Loucy (cell line): ENCODE measurements at regions not wholly inside any gene's neighbourhood (a gene's known extent, or its start where the extent isn't known, plus 50 kb on each side); places are given as distances from the start of the nearest gene placed in this dataset.

Source experiments
- H2AFZ ChIP-seq: fragments of 200-600 bp; sonication (generic); 2 replicates; pipeline ENCODE4 v1.6.0; 2016; ENCODE audit warnings: antibody characterized with exemption, mild to moderate bottlenecking, low read length, moderate library complexity
- H3F3A ChIP-seq: fragments of 200-600 bp; 2 replicates; pipeline ENCODE4 v1.6.0; 2016; ENCODE audit warnings: antibody characterized with exemption, low read depth, mild to moderate bottlenecking
- H3K27me3 ChIP-seq: fragments of 200-600 bp; sonication (generic); 2 replicates; pipeline ENCODE4 v1.6.1; 2014; ENCODE audit warnings: low read length, mild to moderate bottlenecking; ENCODE audit not compliant: insufficient read depth, poor library complexity, severe bottlenecking
- H3K36me3 ChIP-seq: fragments of 200-600 bp; sonication (generic); 2 replicates; pipeline ENCODE4 v1.6.1; 2016; ENCODE audit warnings: low read length; ENCODE audit not compliant: insufficient read depth
- H3K4me1 ChIP-seq: fragments of 200-600 bp; sonication (generic); 2 replicates; pipeline ENCODE4 v1.5.1; 2014; ENCODE audit warnings: low read length, mild to moderate bottlenecking; ENCODE audit not compliant: insufficient read depth, poor library complexity, severe bottlenecking
- H3K4me2 ChIP-seq: fragments of 200-600 bp; sonication (generic); 2 replicates; pipeline ENCODE4 v1.6.0; 2014; ENCODE audit warnings: antibody characterized with exemption, low read length, low read depth, mild to moderate bottlenecking; ENCODE audit not compliant: poor library complexity, severe bottlenecking
- H3K4me3 ChIP-seq: fragments of 200-600 bp; sonication (generic); 2 replicates; pipeline ENCODE4 v1.5.1; 2014; ENCODE audit warnings: low read length, mild to moderate bottlenecking, mixed read lengths; ENCODE audit not compliant: poor library complexity, severe bottlenecking
- H3K79me2 ChIP-seq: fragments of 200-600 bp; sonication (generic); 2 replicates; pipeline ENCODE4 v1.6.1; 2014; ENCODE audit warnings: low read length; ENCODE audit not compliant: insufficient read depth
- H3K9ac ChIP-seq: fragments of 200-600 bp; sonication (generic); 2 replicates; pipeline ENCODE4 v1.6.0; 2014; ENCODE audit warnings: mild to moderate bottlenecking, low read depth, low read length, moderate library complexity; ENCODE audit not compliant: poor library complexity, severe bottlenecking
- H3K9me2 ChIP-seq: fragments of 200-600 bp; sonication (generic); replicated peaks from 2 replicates; pipeline ENCODE4 v1.6.1; 2016; ENCODE audit warnings: low read depth, low read length, mixed read lengths
- H3K9me3 ChIP-seq: fragments of 200-600 bp; sonication (generic); 2 replicates; pipeline ENCODE4 v1.6.1; 2014; ENCODE audit warnings: mild to moderate bottlenecking, antibody characterized with exemption, low read length, low read depth; ENCODE audit not compliant: insufficient read depth
- H4K20me1 ChIP-seq: fragments of 200-600 bp; sonication (generic); 2 replicates; pipeline ENCODE4 v1.6.0; 2014; ENCODE audit warnings: antibody characterized with exemption, low read length, mild to moderate bottlenecking; ENCODE audit not compliant: insufficient read depth, poor library complexity, severe bottlenecking
- EZH2phosphoT487 ChIP-seq: fragments of 200-600 bp; IDR thresholded peaks from 2 replicates; pipeline ENCODE4 v1.6.1; 2018; ENCODE audit warnings: antibody characterized with exemption, mild to moderate bottlenecking, moderate library complexity, borderline replicate concordance
- TF ChIP-seq, protein P1 (sequence below): fragments of 200-600 bp; sonication (generic); conservative IDR thresholded peaks from 2 replicates; pipeline ENCODE4 v1.5.1; 2014; ENCODE audit warnings: mild to moderate bottlenecking, antibody characterized with exemption, low read length

DNA sequence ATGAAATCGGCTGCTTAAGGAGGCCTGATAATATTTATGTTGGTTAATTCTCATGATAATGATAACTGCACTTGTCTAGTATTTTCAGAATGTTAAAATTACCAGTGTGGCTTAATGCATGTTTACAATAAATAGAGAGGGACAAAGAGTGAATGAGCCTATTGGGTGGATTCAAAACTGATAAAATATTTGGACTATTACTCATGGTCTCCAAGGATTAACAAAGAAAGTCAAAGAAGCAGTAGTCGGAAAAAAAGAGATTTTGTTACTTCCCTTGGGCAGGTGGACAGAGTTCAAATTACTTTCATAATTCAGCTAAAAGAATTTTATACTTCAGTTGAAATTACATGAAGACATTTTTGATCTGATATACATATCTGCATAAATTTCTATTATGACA lies 258.2 kb upstream of the PMFBP1 start:
- Histone ChIP-seq H3K36me3 (no peaks in the 10 kb centered on the region), H3F3A (no peaks in the 10 kb centered on the region), H3K9ac (no peak overlapping the region), H2AFZ (no peak overlapping the region), H3K27me3 (no peaks in the 10 kb centered on the region), H3K9me3 (peaks cover 21% of the 10 kb centered on the region), H3K9me2 (no peaks in the 10 kb centered on the region), H3K4me2 (no peak overlapping the region), H3K4me1 (no peaks in the 10 kb centered on the region), H3K79me2 (no peaks in the 10 kb centered on the region), H3K4me3 (no peak overlapping the region), H4K20me1 (no peaks in the 10 kb centered on the region)
- TF ChIP-seq, protein P1, sequence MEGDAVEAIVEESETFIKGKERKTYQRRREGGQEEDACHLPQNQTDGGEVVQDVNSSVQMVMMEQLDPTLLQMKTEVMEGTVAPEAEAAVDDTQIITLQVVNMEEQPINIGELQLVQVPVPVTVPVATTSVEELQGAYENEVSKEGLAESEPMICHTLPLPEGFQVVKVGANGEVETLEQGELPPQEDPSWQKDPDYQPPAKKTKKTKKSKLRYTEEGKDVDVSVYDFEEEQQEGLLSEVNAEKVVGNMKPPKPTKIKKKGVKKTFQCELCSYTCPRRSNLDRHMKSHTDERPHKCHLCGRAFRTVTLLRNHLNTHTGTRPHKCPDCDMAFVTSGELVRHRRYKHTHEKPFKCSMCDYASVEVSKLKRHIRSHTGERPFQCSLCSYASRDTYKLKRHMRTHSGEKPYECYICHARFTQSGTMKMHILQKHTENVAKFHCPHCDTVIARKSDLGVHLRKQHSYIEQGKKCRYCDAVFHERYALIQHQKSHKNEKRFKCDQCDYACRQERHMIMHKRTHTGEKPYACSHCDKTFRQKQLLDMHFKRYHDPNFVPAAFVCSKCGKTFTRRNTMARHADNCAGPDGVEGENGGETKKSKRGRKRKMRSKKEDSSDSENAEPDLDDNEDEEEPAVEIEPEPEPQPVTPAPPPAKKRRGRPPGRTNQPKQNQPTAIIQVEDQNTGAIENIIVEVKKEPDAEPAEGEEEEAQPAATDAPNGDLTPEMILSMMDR = no peak
- no peak for TF ChIP-seq EZH2phosphoT487

DNA sequence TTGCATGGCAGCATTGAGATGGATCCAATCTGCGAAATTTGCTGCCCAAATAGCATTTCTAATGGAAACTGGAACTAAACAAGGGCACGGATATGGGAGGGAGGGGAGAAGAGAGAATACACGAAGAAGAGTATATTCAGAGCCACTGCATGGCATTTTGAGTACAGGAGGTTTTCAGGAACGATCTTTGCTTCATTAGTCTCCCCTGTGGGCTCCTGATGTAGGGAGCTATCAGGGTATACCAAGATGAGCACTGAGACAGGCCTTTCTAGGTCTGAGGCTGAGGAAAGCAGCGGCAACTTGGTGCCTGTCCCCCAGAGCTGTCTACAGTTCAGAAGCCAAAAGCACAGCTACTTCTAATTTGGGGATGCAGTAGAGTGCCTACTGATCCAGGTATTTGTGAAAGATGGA lies 257.7 kb upstream of the PMFBP1 start:
- H3K79me2 ChIP-seq = no peaks in the 10 kb centered on the region
- no peaks in the 10 kb centered on the region for H3K4me1 ChIP-seq
- no peaks in the 10 kb centered on the region for H3K36me3 ChIP-seq
- no peaks in the 10 kb centered on the region for H3K27me3 ChIP-seq
- H3K9me2 ChIP-seq = no peaks in the 10 kb centered on the region
- H3K9ac ChIP-seq = no peak overlapping the region
- H3K4me3 ChIP-seq = no peak overlapping the region
- H3K9me3 ChIP-seq = peaks cover 16% of the 10 kb centered on the region
- TF ChIP-seq EZH2phosphoT487 = no peak
- TF ChIP-seq, protein P1 = no peak
- H3K4me2 ChIP-seq = no peak overlapping the region
- no peaks in the 10 kb centered on the region for H4K20me1 ChIP-seq
- no peak overlapping the region for H2AFZ ChIP-seq
- H3F3A ChIP-seq = no peaks in the 10 kb centered on the region

DNA sequence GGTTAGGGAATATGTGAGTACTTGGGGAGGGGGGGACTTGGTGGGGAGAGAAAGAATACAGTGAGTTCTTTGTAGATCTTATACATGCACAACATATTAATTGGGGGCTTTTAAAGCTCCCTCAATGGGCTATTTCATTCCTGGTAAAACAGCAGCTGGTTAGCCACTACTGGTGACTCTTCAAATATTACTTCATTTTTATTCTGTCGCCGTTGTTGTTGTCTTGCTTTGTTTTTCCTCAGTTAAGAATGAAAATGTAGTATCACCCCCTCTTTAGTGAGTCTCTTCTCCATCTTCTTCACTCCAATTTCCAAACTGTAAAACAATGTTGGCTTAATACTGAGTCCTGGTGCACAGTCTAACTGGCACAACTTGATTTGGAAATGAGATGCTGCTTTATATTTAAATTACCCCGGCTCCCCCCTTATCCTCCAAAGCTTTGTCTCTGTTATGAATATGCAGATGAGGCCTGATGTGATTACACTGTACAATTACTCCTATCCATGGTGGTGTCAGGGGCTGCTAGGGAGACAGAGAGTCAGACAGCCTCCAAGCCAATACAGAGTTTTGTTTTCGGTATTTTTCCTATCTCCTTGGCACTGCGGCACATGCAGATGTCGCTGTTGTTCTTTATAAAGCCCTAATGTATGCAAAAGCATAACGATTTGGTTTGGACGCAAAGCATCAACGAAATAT lies 256.9 kb upstream of the PMFBP1 start:
- Histone ChIP-seq H3K4me2 (no peak overlapping the region), H3K36me3 (no peaks in the 10 kb centered on the region), H3K4me1 (no peaks in the 10 kb centered on the region), H4K20me1 (no peaks in the 10 kb centered on the region), H3K27me3 (no peaks in the 10 kb centered on the region), H3K9me3 (peaks cover 8% of the 10 kb centered on the region), H3K9me2 (no peaks in the 10 kb centered on the region), H3K4me3 (no peak overlapping the region), H3K9ac (no peak overlapping the region), H2AFZ (no peak overlapping the region), H3K79me2 (no peaks in the 10 kb centered on the region), H3F3A (no peaks in the 10 kb centered on the region)
- no peak for TF ChIP-seq EZH2phosphoT487
- TF ChIP-seq, protein P1 = no peak
